T47D (cell line): ENCODE measurements at regions not wholly inside any gene's neighbourhood (a gene's known extent, or its start where the extent isn't known, plus 50 kb on each side); places are given as distances from the start of the nearest gene placed in this dataset.
A peak's percentile ranks its signal among the peaks of the same experiment; 100 is the strongest.

Experiments used
- DNase-seq, 2 experiments: peaks; one replicate each; pipeline versions ENCODE4 v3.0.0 to v3.0.0-alpha.2; 2011 to 2012; ENCODE audit warnings: low read depth in 1 of 2, low spot score in 1 of 2
- JUND ChIP-seq: IDR thresholded peaks from 2 replicates; pipeline ENCODE4 v1.6.1; 2012; ENCODE audit warnings: low read depth
- in situ Hi-C: cut with HindIII; loops from 2 replicates; pipeline ENCODE4 v1.10.0; 2016; ENCODE audit warnings: low sequenced_read_pairs, low pct_unique_long_range_greater_than_20kb

DNA sequence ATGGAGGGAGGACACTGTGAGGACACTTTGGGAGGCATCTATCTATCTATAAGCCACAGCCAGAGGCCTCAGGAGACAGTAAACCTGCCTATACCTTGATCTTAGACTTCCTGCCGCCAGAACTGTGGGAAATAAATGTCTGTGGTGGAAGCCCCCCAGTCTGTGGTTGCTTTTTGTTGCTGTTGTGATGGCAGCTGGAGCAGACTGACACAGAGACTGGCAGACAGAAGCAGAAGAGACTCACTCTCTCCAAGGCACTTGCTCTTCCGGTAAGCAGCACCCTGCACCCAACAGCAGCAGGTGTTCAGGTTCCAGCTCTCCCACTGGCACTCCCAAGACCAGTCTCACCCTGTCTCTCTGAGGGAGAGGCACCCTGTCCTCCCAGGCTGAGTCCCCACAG is 297.6 kb downstream of the TTLL7 start:
- DNase-seq: no peak
- in situ Hi-C loops: no loop called here
- no peak for TF ChIP-seq JUND

DNA sequence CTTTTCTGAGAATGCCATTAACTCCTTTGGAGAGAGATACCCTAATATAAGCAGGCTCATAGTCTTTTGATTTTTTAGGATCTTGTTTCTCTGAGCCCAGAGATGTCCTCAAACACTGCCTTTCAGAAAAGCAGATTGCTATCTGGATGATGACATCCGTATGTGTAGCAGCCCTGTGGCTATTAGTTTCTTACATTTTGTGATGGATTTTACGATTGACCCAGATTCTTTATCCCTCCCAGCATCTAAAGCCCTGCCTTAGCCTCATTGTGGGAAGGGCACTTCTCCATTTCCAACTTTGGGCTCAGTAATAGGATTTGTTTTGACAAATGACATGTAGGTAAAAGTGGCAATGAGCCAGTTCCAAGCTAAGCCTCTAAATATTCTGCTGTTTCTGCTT is 300.3 kb downstream of the TTLL7 start:
- no peak for DNase-seq
- TF ChIP-seq JUND: no peak
- in situ Hi-C loops: no loop called here

DNA sequence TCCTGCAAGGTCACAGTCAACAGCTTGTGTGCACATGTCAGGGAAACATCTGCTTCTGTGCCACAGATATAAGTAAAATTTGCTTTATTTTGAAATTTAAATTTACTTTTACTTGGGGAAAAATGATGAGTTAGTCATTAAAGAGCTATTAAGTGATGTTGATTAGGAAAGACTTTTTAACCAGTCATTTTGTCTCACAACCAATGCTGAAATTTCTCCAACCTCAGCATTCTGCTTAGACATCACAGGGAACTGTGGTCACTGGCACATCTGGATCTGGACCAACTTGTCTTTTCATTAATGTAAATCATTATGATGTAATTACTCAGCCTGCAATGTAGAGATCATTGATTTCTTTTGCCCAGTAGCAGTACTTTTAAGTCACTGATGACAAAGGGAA is 301.0 kb downstream of the TTLL7 start:
- TF ChIP-seq JUND: no peak
- in situ Hi-C loops: no loop called here
- DNase-seq: no peak

DNA sequence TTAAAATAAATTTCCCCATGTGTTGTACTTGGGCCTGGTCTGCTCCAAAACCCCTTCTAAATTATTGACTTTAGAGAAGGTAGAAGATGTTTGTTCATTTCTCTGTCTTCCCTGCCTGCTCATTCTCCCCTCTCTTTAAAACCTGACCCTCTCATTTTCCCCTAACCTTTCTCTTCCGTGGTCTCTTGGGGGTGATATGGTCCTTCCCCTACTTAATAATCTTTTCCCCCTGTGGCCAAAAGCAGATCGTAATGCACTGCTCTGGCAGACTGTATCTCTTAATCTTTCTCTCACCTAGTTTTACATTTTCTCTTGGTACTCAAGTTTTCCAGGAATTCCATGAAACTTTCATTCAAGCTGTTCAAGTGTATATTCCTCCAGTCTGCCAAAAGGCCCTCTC is 301.7 kb downstream of the TTLL7 start:
- DNase-seq: no peak
- in situ Hi-C loops: no loop called here

DNA sequence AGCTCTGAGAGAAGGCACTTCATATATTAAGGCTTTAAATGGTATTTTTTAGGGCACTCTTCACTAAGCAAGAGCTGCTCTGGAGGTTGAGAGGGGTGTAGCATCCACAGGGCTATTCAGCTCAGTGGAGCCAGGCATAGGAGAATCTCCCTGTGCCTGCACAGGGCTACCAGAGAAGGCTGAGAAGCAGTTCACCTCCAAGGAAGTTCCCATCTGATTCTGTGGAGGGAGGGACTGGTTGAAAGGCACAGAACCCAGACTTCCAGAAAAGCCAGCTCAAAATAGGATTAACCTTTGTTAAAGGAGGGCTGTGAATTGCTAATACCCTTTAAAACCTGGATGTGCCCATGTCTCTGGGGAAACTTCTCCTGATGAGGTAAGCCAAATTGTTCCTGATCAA is 304.5 kb downstream of the TTLL7 start:
- TF ChIP-seq JUND: no peak
- in situ Hi-C loops: no loop called here
- no peak for DNase-seq

More for the DNA sequence above, 301.7 kb downstream of the TTLL7 start:
- TF ChIP-seq JUND: no peak

DNA sequence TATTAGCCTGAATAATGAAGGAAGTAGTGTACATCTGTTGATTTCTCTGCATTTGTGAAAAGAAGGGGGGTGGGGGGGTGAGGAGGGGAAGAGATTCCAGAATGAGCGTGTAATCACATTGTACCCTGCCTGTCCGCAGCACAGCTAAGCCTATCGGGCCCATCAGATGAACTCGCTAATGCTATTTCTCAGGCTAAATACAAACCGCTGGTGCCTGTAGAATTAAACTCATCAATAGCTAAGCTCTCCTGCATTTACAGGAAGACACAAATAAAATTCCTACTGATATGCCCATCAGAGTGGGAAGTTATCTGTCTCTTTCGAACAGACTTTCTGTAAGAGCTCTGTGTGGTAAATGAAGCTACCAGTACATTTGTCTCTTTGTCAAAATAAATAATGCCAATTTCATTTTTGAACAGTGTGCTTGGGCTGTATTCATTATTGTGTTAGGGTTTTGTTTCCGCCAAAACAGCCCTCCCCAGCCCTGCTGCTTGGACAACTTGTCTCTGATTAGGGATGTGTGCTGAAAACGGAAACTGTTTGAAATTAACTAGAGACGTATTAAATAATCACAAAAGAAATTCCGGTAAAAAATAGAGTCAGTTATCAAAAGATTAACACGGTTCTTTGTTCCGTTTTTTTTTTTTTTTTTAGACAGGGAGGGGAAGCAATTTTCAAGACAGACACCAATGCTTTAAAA is 305.4 kb downstream of the TTLL7 start:
- no peak for TF ChIP-seq JUND
- no peak for DNase-seq
- in situ Hi-C loops: no loop called here

DNA sequence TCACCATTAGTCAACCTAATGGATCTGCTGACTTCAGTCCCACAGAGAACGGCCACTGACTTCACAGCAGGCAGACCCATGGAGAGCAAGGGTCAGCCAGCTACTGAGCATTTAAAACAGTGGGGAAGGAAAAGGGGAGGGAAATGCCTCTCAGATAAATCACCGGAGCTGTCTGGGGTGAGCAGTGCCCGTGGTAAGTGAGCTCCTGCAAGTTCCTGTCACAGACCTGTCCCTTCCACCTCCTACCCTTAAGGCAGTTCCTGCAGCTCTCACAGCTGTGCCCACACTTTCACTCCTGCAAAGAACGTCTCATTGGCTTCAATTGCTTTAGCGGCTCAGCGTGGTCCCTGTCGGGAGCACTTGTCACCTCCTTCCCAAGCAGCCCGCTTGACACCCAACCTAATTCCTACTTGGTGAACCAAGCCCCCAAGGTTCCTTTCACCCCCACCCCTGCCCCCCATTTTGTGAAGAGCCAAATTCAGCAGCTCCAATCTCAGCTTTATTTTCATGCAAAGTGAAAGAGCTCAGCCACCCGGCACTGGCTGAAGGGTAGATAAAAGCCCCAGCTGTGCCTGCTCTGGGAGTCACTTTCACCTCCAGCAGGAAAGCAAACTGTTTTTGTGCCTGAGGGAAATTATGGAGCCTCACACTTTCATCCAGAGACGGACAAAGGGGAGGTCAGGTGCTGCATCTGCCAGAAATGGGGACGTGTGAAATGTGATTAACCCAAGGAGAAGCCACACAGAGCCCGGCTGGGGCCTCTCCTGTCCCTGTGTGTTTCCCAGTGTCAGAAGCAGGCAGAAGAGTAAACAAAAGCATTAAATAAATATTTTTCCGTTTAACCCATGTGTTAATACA is 306.2 kb downstream of the TTLL7 start:
- in situ Hi-C loops: no loop called here
- peak in 1 of 2 experiments; percentile 7 for DNase-seq
- no peak for TF ChIP-seq JUND

DNA sequence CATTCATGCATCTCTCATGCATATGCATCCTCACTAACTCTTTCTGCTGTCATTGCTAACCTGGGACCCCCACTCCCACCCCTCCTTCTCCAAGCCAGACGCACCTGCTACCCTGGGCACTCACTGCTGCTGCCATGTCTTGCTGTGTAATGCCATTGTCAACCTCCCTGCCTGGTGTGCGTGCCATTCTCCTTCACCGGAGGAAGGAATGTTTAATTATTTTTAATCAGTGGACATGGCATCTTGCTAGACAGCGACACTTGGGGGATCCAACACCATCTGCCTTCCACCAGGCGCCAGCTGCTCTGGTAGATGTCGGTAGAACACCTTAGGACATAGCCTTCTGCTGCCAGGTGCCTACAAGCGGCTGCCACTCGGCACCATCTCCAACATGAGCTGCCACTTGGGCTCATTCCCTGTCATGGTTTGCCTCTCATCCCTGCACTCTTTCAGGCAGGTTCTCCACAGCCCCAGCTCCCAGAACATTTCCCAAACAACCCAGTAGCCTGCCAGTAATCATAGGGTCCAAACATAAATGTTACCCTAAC is 306.9 kb downstream of the TTLL7 start:
- DNase-seq: no peak
- in situ Hi-C loops: no loop called here
- no peak for TF ChIP-seq JUND

DNA sequence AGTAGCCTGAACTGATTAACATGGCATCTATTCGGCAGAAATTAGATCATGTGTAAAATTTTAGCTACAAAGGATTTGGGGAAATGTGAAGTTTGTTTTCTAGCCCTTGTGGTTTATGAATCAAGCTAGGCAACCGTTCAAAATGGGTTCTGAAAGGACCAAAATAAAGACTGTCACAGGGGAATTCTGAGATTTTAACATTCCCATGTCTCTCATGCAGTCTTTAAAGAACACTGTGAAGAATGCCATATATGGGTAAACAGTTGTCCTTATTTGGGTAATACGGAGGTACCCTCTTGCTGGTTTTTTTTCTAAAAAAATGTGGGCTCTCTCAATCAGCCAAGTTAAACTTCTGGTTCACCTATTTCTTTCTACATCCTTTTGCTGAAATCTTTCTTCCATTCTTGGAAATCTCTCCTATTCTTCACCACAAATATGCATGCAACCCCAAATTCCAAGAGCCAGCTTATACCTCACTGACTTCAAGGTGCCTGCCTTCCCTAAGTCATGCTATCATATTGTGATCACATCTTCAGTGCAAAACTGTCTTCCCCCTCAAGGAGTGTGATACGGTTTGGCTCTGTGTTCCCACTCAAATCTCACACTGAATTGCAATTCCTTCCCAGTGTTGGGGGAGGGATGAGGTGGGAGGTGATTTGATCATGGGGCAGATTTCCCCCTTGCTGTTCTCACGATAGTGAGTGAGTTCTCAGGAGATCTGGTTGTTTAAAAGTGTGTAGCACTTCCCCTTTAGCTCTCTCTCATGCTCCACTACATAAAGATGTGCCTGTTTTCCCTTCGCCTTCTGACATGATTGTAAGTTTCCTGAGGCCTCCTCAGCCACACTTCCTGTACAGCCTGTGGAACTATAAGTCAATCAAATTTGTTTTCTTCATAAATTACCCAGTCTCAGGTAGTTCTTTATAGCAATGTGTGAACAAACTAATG is 308.7 kb downstream of the TTLL7 start:
- DNase-seq: no peak
- TF ChIP-seq JUND: no peak
- in situ Hi-C loops: no loop called here

DNA sequence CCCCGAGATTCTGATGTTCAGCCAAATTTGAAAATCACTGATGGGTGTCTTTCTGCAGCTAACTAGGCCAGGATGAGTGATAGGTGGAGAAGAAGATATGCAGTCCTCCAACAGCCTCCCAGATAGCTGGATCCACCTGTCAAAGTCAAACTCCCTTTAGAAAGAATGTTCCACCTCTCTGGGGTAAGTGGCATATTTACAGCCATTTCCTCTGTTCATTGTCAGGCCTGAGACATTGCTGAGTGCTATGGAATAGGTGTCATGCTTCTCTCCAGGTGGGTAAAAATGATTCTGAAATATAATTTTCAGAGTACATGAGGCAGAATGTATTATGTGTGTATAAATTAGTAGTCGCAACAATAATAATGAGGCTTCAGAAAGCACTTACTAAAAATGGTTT is 316.8 kb downstream of the TTLL7 start:
- no peak for TF ChIP-seq JUND
- no peak for DNase-seq
- in situ Hi-C loops: no loop called here

DNA sequence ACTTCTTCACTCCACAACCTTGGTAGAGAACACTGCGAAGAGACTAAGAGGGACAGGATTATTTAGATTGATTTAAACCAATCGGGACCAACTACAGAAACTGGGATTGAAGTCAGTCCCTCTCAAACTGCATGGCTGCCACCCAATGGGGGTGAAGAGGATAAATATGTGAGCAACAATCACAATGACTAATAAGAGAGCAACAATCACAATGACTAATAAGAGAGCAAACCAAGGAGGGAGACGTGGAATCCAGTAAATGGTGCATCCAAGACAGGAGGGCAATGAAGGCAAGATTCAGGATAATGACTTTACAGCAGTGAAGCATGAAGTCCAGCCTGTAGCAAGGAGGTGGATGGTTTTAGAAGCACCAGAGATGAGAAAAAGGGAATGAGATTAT is 322.8 kb downstream of the TTLL7 start:
- TF ChIP-seq JUND: no peak
- in situ Hi-C loops: no loop called here
- DNase-seq: no peak

DNA sequence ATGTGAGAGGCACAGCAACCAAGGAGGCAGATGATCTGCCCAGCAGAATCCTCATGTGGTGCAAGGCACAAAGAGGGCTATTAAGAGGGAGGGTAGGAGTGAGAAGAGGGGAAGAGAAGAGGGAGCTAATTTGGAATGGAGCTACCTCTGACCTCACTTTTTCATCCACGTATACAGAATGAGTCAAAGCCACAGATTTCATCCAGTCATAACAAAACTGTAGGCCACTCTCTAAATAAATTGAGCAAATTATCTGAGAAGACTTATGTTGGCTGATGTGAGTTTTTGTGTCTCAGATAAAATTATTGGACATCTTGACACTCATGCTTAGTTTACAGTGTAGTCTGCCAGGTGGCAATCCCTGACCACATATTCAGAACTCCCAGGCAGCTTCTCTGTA is 325.6 kb downstream of the TTLL7 start:
- in situ Hi-C loops: no loop called here
- no peak for DNase-seq
- TF ChIP-seq JUND: no peak
